IMR-90 (cell line): ENCODE measurements at regions not wholly inside any gene's neighbourhood (a gene's known extent, or its start where the extent isn't known, plus 50 kb on each side); places are given as distances from the start of the nearest gene placed in this dataset.

ENCODE experiments used
- ATAC-seq: fragments of 200-7000 bp; cut with Tn5 transposase; 2 replicates; pipeline ENCODE4 v1.9.1; 2020; ENCODE audit warnings: low read depth, mild to moderate bottlenecking, moderate library complexity
- BruUV-seq: library from RNA; stranded (reverse); fragments of 400-500 nt; replicated peaks from 2 replicates; lab custom pipeline; 2021; lab: Mats Ljungman, UMichigan
- CTCF ChIA-PET: fragments of 300-600 bp; formaldehyde crosslinking; extraction: SDS; loops from one replicate; lab custom pipeline; 2021; ENCODE audit warnings: antibody characterized with exemption; lab: Yijun Ruan, JAX
- POLR2A ChIA-PET: fragments of 300-600 bp; sonication (Branson Sonifier 250); formaldehyde crosslinking; loops from one replicate; lab custom pipeline; 2022; ENCODE audit warnings: antibody characterized with exemption; ENCODE audit not compliant: unreplicated experiment; lab: Charles Lee
- DNase-seq: peaks from one replicate; pipeline ENCODE4 v3.0.0; 2013
- H2AFZ ChIP-seq: replicated peaks from 2 replicates; pipeline ENCODE3; 2013; ENCODE audit warnings: low read length, mild to moderate bottlenecking; ENCODE audit not compliant: poor library complexity
- H2AK5ac ChIP-seq: 2 replicates; pipeline ENCODE4 v1.6.1; 2013; ENCODE audit warnings: low read depth, low read length, inconsistent platforms
- H2AK9ac ChIP-seq: replicated peaks from 2 replicates; pipeline ENCODE3; 2013; ENCODE audit warnings: mild to moderate bottlenecking, low read depth, low read length, moderate library complexity; ENCODE audit not compliant: poor library complexity
- H2BK120ac ChIP-seq: 2 replicates; pipeline ENCODE4 v1.6.1; 2013; ENCODE audit warnings: low read depth, low read length, inconsistent platforms
- H2BK15ac ChIP-seq: 3 replicates; pipeline ENCODE4 v1.6.1; 2013; ENCODE audit warnings: low read depth, low read length, inconsistent platforms
- H2BK20ac ChIP-seq: 2 replicates; pipeline ENCODE4 v1.6.1; 2013; ENCODE audit warnings: low read depth, mild to moderate bottlenecking, inconsistent platforms, low read length, moderate library complexity
- H2BK5ac ChIP-seq: 2 replicates; pipeline ENCODE4 v1.6.1; 2013; ENCODE audit warnings: mild to moderate bottlenecking, low read depth, low read length, inconsistent platforms; ENCODE audit not compliant: poor library complexity, severe bottlenecking
- H3K14ac ChIP-seq: replicated peaks from 2 replicates; pipeline ENCODE4 v1.6.1; 2013; ENCODE audit warnings: low read depth, low read length, inconsistent platforms
- H3K18ac ChIP-seq: 2 replicates; pipeline ENCODE4 v1.6.1; 2013; ENCODE audit warnings: low read depth, low read length, control low read depth
- H3K23ac ChIP-seq: 2 replicates; pipeline ENCODE4 v1.6.1; 2013; ENCODE audit warnings: low read depth, low read length, inconsistent platforms
- H3K27ac ChIP-seq: 2 replicates; pipeline ENCODE4 v1.5.1; 2013; ENCODE audit warnings: mild to moderate bottlenecking, control low read depth, low read length; ENCODE audit not compliant: insufficient read depth
- H3K27me3 ChIP-seq: 2 replicates; pipeline ENCODE4 v1.6.1; 2013; ENCODE audit warnings: low read length; ENCODE audit not compliant: control insufficient read depth, insufficient read depth
- H3K36me3 ChIP-seq: 2 replicates; pipeline ENCODE4 v1.6.1; 2013; ENCODE audit warnings: low read length, mixed read lengths; ENCODE audit not compliant: control insufficient read depth, insufficient read depth
- H3K4ac ChIP-seq: 2 replicates; pipeline ENCODE4 v1.6.1; 2013; ENCODE audit warnings: low read depth, low read length, inconsistent platforms
- H3K4me1 ChIP-seq: 2 replicates; pipeline ENCODE4 v1.6.1; 2013; ENCODE audit warnings: low read length, mixed read lengths; ENCODE audit not compliant: control insufficient read depth, insufficient read depth
- H3K4me2 ChIP-seq: 2 replicates; pipeline ENCODE4 v1.6.1; 2013; ENCODE audit warnings: low read depth, mild to moderate bottlenecking, control low read depth, low read length, moderate library complexity
- H3K4me3 ChIP-seq: 2 replicates; pipeline ENCODE4 v1.5.1; 2013; ENCODE audit warnings: low read depth, mild to moderate bottlenecking, control low read depth, low read length, moderate library complexity; ENCODE audit not compliant: insufficient read depth
- H3K56ac ChIP-seq: 2 replicates; pipeline ENCODE4 v1.6.1; 2013; ENCODE audit warnings: low read length, inconsistent platforms; ENCODE audit not compliant: insufficient read depth; ENCODE audit errors: extremely low read depth
- H3K79me1 ChIP-seq, 2 experiments: 2 replicates each; pipeline ENCODE4 v1.6.1; 2013; ENCODE audit warnings: low read length in 2 of 2, inconsistent platforms in 1 of 2, low read depth in 1 of 2
- H3K9ac ChIP-seq: 2 replicates; pipeline ENCODE4 v1.6.1; 2013; ENCODE audit warnings: low read depth, low read length, control low read depth
- H3K9me1 ChIP-seq: 2 replicates; pipeline ENCODE4 v1.6.1; 2013; ENCODE audit warnings: low read length, inconsistent platforms; ENCODE audit not compliant: insufficient read depth
- H3K9me3 ChIP-seq: 2 replicates; pipeline ENCODE4 v1.6.1; 2013; ENCODE audit warnings: low read length; ENCODE audit not compliant: control insufficient read depth, insufficient read depth
- H4K20me1 ChIP-seq: 2 replicates; pipeline ENCODE4 v1.6.1; 2013; ENCODE audit warnings: low read length, inconsistent platforms; ENCODE audit not compliant: insufficient read depth
- H4K5ac ChIP-seq: 2 replicates; pipeline ENCODE4 v1.6.1; 2013; ENCODE audit warnings: mild to moderate bottlenecking, low read depth, low read length, control low read depth
- H4K8ac ChIP-seq, 2 experiments: 2 replicates each; pipeline ENCODE4 v1.6.1; 2013; ENCODE audit warnings: low read depth in 2 of 2, low read length in 2 of 2, control low read depth in 1 of 2, inconsistent platforms in 1 of 2
- H4K91ac ChIP-seq: 2 replicates; pipeline ENCODE4 v1.6.1; 2013; ENCODE audit warnings: low read depth, low read length, inconsistent platforms; ENCODE audit not compliant: insufficient read depth
- MAFK ChIP-seq: IDR thresholded peaks from 2 replicates; pipeline ENCODE4 v1.6.1; 2012; ENCODE audit warnings: low read depth, low read length, improper control_type of control experiment
- SMC3 ChIP-seq: fragments of 150-350 bp; IDR thresholded peaks from 2 replicates; pipeline ENCODE4 v1.6.1; 2016; ENCODE audit warnings: low read depth, mild to moderate bottlenecking, antibody characterized with exemption, low read length, moderate library complexity
- WGBS, 2 experiments: methylation state at CpG; one replicate each; pipeline versions ENCODE4 v1.1.5 to v1.1.7; 2013; ENCODE audit warnings: missing lambda C conversion rate in 2 of 2; ENCODE audit not compliant: insufficient read length in 1 of 2; ENCODE audit errors: extremely low coverage in 2 of 2; 5-methylcytosine and 5-hydroxymethylcytosine counted together
- dilution Hi-C: fragments of 300-500 bp; cut with HindIII; formaldehyde crosslinking; loops from one replicate; pipeline ENCODE4 v1.14.3; 2018; ENCODE audit warnings: low sequenced_read_pairs; ENCODE audit not compliant: unreplicated experiment
- in situ Hi-C: fragments of 300-500 bp; cut with MboI; formaldehyde crosslinking; loops from 3 replicates; pipeline ENCODE4 v1.14.3; 2019; ENCODE audit warnings: low sequenced_read_pairs, inconsistent platforms, mixed read lengths
- intact Hi-C: fragments of 100-400 bp; cut with micrococcal nuclease; formaldehyde crosslinking; loops from 2 replicates; pipeline ENCODE4 v1.10.0; 2022

GRCh38 chr6:14819840-14820420, 425.9 kb upstream of the JARID2 start:
- in situ Hi-C loops (no loop called here), intact Hi-C loops (no loop called here), dilution Hi-C loops (no loop called here)
- no peak overlapping the region for H3K18ac ChIP-seq
- H4K20me1 ChIP-seq, result no peaks in the 10 kb centered on the region
- H2AK9ac ChIP-seq, result no peak overlapping the region
- POLR2A ChIA-PET, result no interaction called here
- ATAC-seq (no peak), DNase-seq (no peak)
- no peaks in the 10 kb centered on the region for H3K9me3 ChIP-seq
- no peak overlapping the region for H4K8ac ChIP-seq
- TF ChIP-seq MAFK (peak; percentile 48), SMC3 (no peak)
- no peak overlapping the region for H3K27ac ChIP-seq
- H3K56ac ChIP-seq, result no peak overlapping the region
- no peak overlapping the region for H3K14ac ChIP-seq
- no peak overlapping the region for H4K5ac ChIP-seq
- no peak overlapping the region for H3K4ac ChIP-seq
- 0 out of 2 replicates have a peak, but pooled peaks cover 4% of the 10 kb centered on the region for H3K9me1 ChIP-seq
- H3K23ac ChIP-seq, result no peak overlapping the region
- 88% methylated on average over 3 of the region's 12 CpGs; no CpG with 5 or more reads in 1 of the 2 experiments for WGBS, 2 experiments
- H3K4me3 ChIP-seq, result no peak overlapping the region
- no peaks in the 10 kb centered on the region for H3K27me3 ChIP-seq
- no TSS peak for BruUV-seq
- no peak overlapping the region for H3K9ac ChIP-seq
- no peak overlapping the region for H2BK20ac ChIP-seq
- H3K36me3 ChIP-seq, result no peaks in the 10 kb centered on the region
- no peaks in the 10 kb centered on the region for H3K79me1 ChIP-seq
- H2AK5ac ChIP-seq, result no peak overlapping the region
- H2BK120ac ChIP-seq, result no peak overlapping the region
- H4K91ac ChIP-seq, result no peak overlapping the region
- H2BK5ac ChIP-seq, result no peak overlapping the region
- H3K4me1 ChIP-seq, result peaks cover 4% of the 10 kb centered on the region; the same call in 1 of the 2 replicates
- no peak overlapping the region for H3K4me2 ChIP-seq
- H2BK15ac ChIP-seq, result no peak overlapping the region
- CTCF ChIA-PET, result no interaction called here
- H2AFZ ChIP-seq, result no peak overlapping the region
